Natural killer cell (primary cell): ENCODE measurements at regions not wholly inside any gene's neighbourhood (a gene's known extent, or its start where the extent isn't known, plus 50 kb on each side); places are given as distances from the start of the nearest gene placed in this dataset.
"Not testable (repeated sequence)": the region's sequence is repeated elsewhere in the genome, so short reads cannot be mapped to it uniquely, and the experiment has no call there.

Experiments
- ATAC-seq, 3 donors: fragments of 150-1000 bp in 2 of 3; fragments of 200-7000 bp in 1 of 3; cut with Tn5 transposase; 1 replicate in 1 of 3; 2 replicates in 2 of 3; pipeline ENCODE4 v1.10.0; 2021; ENCODE audit warnings: mild to moderate bottlenecking in 2 of 3, moderate library complexity in 2 of 3
- DNase-seq, 2 donors: peaks; one replicate each; pipeline versions ENCODE4 v3.0.0 to v3.0.0-alpha.2; 2013 to 2021; ENCODE audit warnings: mixed read lengths in 1 of 2
- H3K27ac ChIP-seq: one replicate; pipeline ENCODE4 v1.5.1; 2013; ENCODE audit warnings: mild to moderate bottlenecking, low read length
- H3K27me3 ChIP-seq: one replicate; pipeline ENCODE4 v1.6.1; 2013; ENCODE audit warnings: low read length; ENCODE audit not compliant: control insufficient read depth, insufficient read depth
- H3K36me3 ChIP-seq: one replicate; pipeline ENCODE4 v1.6.1; 2013; ENCODE audit warnings: low read length; ENCODE audit not compliant: control insufficient read depth, insufficient read depth
- H3K4me1 ChIP-seq: one replicate; pipeline ENCODE4 v1.6.1; 2013; ENCODE audit warnings: low read length; ENCODE audit not compliant: control insufficient read depth, insufficient read depth
- H3K4me3 ChIP-seq: one replicate; pipeline ENCODE4 v1.5.1; 2013; ENCODE audit warnings: low read length
- H3K9me3 ChIP-seq: one replicate; pipeline ENCODE4 v1.6.1; 2013; ENCODE audit warnings: low read length; ENCODE audit not compliant: control insufficient read depth, insufficient read depth
- H3K27ac Mint-ChIP-seq, 2 donors: one replicate each; pipeline ENCODE4 v1.8.0; 2022; ENCODE audit warnings: mild to moderate bottlenecking in 2 of 2, mixed read lengths in 2 of 2, moderate library complexity in 1 of 2
- H3K27me3 Mint-ChIP-seq, 2 donors: one replicate each; pipeline ENCODE4 v1.8.0; 2022; ENCODE audit warnings: low read depth in 2 of 2, mixed read lengths in 2 of 2
- H3K36me3 Mint-ChIP-seq: one replicate; pipeline ENCODE4 v1.8.0; 2022; ENCODE audit warnings: mixed read lengths
- H3K4me1 Mint-ChIP-seq, 2 donors: one replicate each; pipeline ENCODE4 v1.8.0; 2022; ENCODE audit warnings: mixed read lengths in 2 of 2
- H3K4me3 Mint-ChIP-seq: one replicate; pipeline ENCODE4 v1.8.0; 2022; ENCODE audit warnings: mild to moderate bottlenecking, moderate library complexity, mixed read lengths
- H3K9me3 Mint-ChIP-seq, 2 donors: one replicate each; pipeline ENCODE4 v1.8.0; 2022; ENCODE audit warnings: mixed read lengths in 2 of 2
- WGBS: methylation state at CpG from one replicate; pipeline ENCODE4 v1.1.7; 2013; ENCODE audit warnings: missing lambda C conversion rate; ENCODE audit not compliant: insufficient coverage; 5-methylcytosine and 5-hydroxymethylcytosine counted together
- intact Hi-C: fragments of 100-400 bp; cut with micrococcal nuclease; formaldehyde crosslinking; loops from one replicate; pipeline ENCODE4 v1.14.2; 2022
- TF ChIP-seq, protein P1 (sequence below): fragments of 200-600 bp; IDR thresholded peaks from one replicate; pipeline ENCODE4 v1.8.0; 2022; ENCODE audit warnings: antibody characterized with exemption

DNA sequence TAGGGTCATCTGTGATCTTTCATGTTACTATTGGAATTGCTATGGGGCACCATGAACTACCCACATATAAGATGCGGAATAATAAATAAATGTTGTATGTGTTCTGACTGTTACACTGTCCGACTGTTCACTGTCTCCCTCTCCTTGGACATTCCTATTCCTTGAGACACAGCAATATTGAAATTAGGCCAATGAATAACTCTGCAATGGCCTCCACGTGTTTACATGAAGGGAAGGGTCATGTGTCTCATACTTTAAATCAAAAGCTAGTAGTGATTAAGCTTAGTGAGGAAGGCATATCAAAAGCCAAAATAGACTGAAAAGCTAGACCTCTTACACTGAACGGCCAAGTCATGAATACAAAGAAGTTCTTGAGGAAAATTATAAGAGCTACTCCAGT is 751.3 kb downstream of the SOCS6 start:
- ATAC-seq (no peak), DNase-seq (no peak)
- TF ChIP-seq, protein P1, sequence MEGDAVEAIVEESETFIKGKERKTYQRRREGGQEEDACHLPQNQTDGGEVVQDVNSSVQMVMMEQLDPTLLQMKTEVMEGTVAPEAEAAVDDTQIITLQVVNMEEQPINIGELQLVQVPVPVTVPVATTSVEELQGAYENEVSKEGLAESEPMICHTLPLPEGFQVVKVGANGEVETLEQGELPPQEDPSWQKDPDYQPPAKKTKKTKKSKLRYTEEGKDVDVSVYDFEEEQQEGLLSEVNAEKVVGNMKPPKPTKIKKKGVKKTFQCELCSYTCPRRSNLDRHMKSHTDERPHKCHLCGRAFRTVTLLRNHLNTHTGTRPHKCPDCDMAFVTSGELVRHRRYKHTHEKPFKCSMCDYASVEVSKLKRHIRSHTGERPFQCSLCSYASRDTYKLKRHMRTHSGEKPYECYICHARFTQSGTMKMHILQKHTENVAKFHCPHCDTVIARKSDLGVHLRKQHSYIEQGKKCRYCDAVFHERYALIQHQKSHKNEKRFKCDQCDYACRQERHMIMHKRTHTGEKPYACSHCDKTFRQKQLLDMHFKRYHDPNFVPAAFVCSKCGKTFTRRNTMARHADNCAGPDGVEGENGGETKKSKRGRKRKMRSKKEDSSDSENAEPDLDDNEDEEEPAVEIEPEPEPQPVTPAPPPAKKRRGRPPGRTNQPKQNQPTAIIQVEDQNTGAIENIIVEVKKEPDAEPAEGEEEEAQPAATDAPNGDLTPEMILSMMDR = no peak
- Histone ChIP-seq H3K27ac (no peak overlapping the region), H3K9me3 (no peaks in the 10 kb centered on the region), H3K4me1 (no peaks in the 10 kb centered on the region), H3K4me3 (no peak overlapping the region), H3K36me3 (no peaks in the 10 kb centered on the region), H3K27me3 (no peaks in the 10 kb centered on the region)
- Mint-ChIP-seq H3K36me3 (no peaks in the 10 kb centered on the region), H3K4me3 (no peak overlapping the region), H3K27me3 (no peaks in the 10 kb centered on the region), H3K9me3 (peaks cover 2 to 10% of the 10 kb centered on the region in 2 donors), H3K4me1 (no peaks in the 10 kb centered on the region), H3K27ac (no peak overlapping the region)
- WGBS = 83% methylated on average over 4 of the region's 4 CpGs
- intact Hi-C loops = no loop called here

DNA sequence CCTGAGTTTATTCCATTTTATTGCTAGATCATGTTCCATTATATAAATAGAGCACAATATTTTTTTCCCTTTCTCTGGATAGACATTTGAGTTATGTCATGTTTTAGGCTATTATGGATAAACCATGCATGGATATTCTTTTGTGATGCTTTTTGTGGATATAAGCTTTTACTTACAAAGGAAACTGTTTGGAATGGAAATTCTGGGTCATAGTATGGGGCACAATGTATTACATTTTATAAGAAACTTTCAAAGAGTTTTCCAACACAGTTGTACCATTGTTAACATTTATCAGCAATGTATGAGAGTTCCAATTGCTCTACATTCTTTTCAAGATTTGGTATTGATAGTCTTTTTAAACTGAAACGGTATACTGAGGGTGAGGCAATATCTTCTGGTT is 749.4 kb downstream of the SOCS6 start:
- H3K27ac ChIP-seq = no peak overlapping the region
- H3K36me3 ChIP-seq = no peaks in the 10 kb centered on the region
- no peaks in the 10 kb centered on the region for H3K4me1 ChIP-seq
- H3K27me3 Mint-ChIP-seq = no peaks in the 10 kb centered on the region
- H3K4me3 Mint-ChIP-seq = no peak overlapping the region
- WGBS = no CpG with 5 or more reads among the region's 1 CpG
- no peak for DNase-seq
- H3K27ac Mint-ChIP-seq = no peak overlapping the region
- ATAC-seq = no peak
- no peaks in the 10 kb centered on the region for H3K36me3 Mint-ChIP-seq
- no peaks in the 10 kb centered on the region for H3K27me3 ChIP-seq
- H3K9me3 ChIP-seq = no peaks in the 10 kb centered on the region
- no peak overlapping the region for H3K4me3 ChIP-seq
- H3K4me1 Mint-ChIP-seq = no peaks in the 10 kb centered on the region
- intact Hi-C loops = no loop called here
- TF ChIP-seq, protein P1 = no peak
- H3K9me3 Mint-ChIP-seq = peaks cover 2 to 7% of the 10 kb centered on the region in 2 donors

DNA sequence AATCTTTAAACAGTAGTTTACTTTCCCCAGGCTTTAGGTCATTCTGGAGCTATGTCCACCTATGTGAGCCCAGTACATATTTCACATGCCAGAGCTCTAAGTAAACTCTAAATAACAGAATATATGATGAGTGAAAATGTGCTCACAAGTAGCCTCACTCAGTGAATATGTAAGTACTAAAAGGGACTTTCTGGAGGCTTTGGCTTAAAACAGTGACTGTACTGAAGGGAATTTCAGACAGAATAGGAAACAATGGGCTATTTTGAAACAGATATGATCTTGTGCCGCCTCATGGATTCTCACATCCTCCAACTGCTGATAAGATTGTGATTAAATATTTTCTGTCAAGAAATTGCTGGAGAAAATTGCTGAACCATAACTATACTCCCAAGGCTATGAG is 747.9 kb downstream of the SOCS6 start:
- WGBS = no CpG with 5 or more reads among the region's 1 CpG
- Histone ChIP-seq H3K4me3 (no peak overlapping the region), H3K9me3 (peaks cover 6% of the 10 kb centered on the region), H3K27ac (no peak overlapping the region), H3K36me3 (no peaks in the 10 kb centered on the region), H3K27me3 (no peaks in the 10 kb centered on the region), H3K4me1 (no peaks in the 10 kb centered on the region)
- Mint-ChIP-seq H3K4me1 (no peaks in the 10 kb centered on the region), H3K27me3 (no peaks in the 10 kb centered on the region), H3K9me3 (peaks cover 6 to 7% of the 10 kb centered on the region in 2 donors), H3K4me3 (no peak overlapping the region), H3K27ac (no peak overlapping the region), H3K36me3 (no peaks in the 10 kb centered on the region)
- TF ChIP-seq, protein P1 = no peak
- no peak for ATAC-seq
- intact Hi-C loops = no loop called here
- DNase-seq = no peak

DNA sequence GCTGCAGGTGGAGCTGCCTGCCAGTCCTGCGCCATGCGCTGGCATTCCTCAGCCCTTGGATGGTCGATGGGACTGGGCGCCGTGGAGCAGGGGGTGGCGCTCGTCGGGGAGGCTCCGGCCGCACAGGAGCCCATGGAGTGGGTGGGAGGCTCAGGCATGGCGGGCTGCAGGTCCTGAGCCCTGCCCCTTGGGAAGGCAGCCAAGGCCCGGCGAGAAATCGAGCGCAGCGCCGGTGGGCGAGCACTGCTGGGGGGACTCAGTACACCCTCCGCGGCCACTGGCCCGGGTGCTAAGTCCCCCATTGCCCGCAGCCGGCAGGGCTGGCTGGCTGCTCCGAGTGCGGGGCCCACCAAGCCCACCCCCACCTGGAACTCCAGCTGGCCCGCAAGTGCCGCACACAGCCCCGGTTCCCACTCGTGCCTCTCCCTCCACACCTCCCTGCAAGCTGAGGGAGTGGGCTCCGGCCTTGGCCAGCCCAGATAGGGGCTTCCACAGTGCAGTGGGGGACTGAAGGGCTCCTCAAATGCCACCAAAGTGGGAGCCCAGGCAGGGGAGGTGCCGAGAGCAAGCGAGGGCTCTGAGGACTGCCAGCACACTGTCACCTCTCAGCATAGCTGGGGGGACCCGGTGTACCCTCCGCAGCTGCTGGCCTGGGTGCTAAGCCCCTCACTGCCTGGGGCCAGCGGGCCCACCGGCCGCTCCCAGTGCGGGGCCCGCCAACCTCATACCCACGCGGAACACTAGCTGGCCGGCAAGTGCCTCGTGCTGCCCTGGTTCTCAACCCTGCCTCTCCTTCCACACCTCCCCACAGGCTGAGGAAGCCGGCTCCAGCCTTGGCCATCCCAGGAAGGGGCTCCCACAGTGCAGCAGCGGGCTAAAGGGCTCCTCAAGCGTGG is 742.7 kb downstream of the SOCS6 start:
- 92% methylated on average over 46 of the region's 46 CpGs for WGBS
- H3K36me3 Mint-ChIP-seq, H3K27ac ChIP-seq, ATAC-seq, H3K4me1 Mint-ChIP-seq, H3K4me1 ChIP-seq, intact Hi-C loops, H3K4me3 Mint-ChIP-seq, H3K27ac Mint-ChIP-seq, H3K27me3 Mint-ChIP-seq, H3K36me3 ChIP-seq, H3K9me3 Mint-ChIP-seq, DNase-seq, H3K27me3 ChIP-seq, H3K4me3 ChIP-seq: not testable (repeated sequence)
- peaks cover 14% of the 10 kb centered on the region for H3K9me3 ChIP-seq

DNA sequence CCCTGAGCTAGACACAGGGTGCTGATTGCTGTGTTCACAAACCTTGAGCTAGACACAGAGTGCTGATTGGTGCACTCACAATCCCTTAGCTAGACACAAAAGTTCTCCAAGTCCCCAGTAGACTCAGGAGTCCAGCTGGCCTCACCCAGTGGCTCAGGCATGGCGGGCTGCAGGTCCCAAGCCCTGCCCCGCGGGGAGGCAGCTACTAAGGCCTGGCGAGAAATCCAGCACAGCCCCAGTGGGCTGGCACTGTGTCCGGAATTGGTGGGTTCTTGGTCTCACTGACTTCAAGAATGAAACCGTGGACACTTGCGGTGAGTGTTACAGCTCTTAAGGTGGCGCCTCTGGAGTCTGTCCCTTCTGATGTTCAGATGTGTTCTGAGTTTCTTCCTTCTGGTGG is 741.2 kb downstream of the SOCS6 start:
- H3K27ac Mint-ChIP-seq, H3K27ac ChIP-seq, H3K36me3 ChIP-seq, H3K4me1 ChIP-seq, DNase-seq, H3K27me3 ChIP-seq, H3K4me1 Mint-ChIP-seq, H3K4me3 Mint-ChIP-seq, H3K36me3 Mint-ChIP-seq, ATAC-seq, H3K27me3 Mint-ChIP-seq, intact Hi-C loops, H3K4me3 ChIP-seq: not testable (repeated sequence)
- peaks cover 14% of the 10 kb centered on the region for H3K9me3 ChIP-seq
- peaks cover 2 to 10% of the 10 kb centered on the region in 2 donors for H3K9me3 Mint-ChIP-seq
- 91% methylated on average over 8 of the region's 8 CpGs for WGBS
